HG02798 (cell line): ENCODE measurements at regions not wholly inside any gene's neighbourhood (a gene's known extent, or its start where the extent isn't known, plus 50 kb on each side); places are given as distances from the start of the nearest gene placed in this dataset.

Experiments used
- ATAC-seq: cut with Tn5 transposase; IDR thresholded peaks from one replicate; pipeline ENCODE4 v1.9.1; 2021; ENCODE audit warnings: mild to moderate bottlenecking; ENCODE audit not compliant: unreplicated experiment, poor library complexity

- ATAC-seq: no peak
Observed at GRCh38 chr10:60446070-60446833, 56.6 kb upstream of the ANK3 start.

- no peak for ATAC-seq
Observed at GRCh38 chr10:60444494-60445064, 54.9 kb upstream of the ANK3 start.

GRCh38 chr10:60443346-60443745, 53.7 kb upstream of the ANK3 start:
- no peak for ATAC-seq

GRCh38 chr10:60441515-60441914, 51.8 kb upstream of the ANK3 start:
- no peak for ATAC-seq

DNA sequence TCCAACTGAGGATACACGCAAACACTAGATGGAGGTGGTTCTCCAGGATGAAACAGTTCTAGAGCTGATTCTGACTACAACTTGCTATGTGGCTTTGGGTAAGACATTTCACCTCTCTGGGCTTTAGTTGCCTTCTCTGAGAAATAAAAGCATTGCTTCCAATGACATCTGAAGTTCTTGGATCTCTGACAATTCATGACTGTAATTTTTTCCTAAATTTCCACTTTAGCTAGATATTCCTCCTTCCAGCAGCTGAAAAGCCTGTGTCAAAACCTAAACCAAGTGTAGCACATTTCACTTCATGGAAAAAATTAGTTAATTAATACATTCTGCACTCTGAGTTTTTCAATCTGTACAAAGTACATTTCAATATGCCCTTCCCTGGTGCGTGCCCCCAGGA, 50.0 kb upstream of the ANK3 start:
- no peak for ATAC-seq
